Ovary (tissue), 3 donors: ENCODE measurements at regions not wholly inside any gene's neighbourhood (a gene's known extent, or its start where the extent isn't known, plus 50 kb on each side); places are given as distances from the start of the nearest gene placed in this dataset.

ENCODE experiments used
- EP300 ChIP-seq: sonication (generic); formaldehyde crosslinking; IDR thresholded peaks from one replicate; pipeline ENCODE4 v1.6.1; 2017; ENCODE audit warnings: antibody characterized with exemption
- POLR2A ChIP-seq: fragments of 450-650 bp; IDR thresholded peaks from one replicate; pipeline ENCODE4 v1.6.1; 2017; ENCODE audit warnings: antibody characterized with exemption, mild to moderate bottlenecking, moderate library complexity
- TF ChIP-seq, protein P1 (sequence below), 3 donors: fragments of 450-650 bp in 2 of 3; fragments of 200-600 bp in 1 of 3; IDR thresholded peaks; one replicate each; pipeline versions ENCODE4 v1.5.1 to v1.8.0; 2016 to 2022; ENCODE audit warnings: antibody characterized with exemption in 3 of 3, mild to moderate bottlenecking in 1 of 3
- donor health status: DM: no; HTN: no; CAD: no.

DNA sequence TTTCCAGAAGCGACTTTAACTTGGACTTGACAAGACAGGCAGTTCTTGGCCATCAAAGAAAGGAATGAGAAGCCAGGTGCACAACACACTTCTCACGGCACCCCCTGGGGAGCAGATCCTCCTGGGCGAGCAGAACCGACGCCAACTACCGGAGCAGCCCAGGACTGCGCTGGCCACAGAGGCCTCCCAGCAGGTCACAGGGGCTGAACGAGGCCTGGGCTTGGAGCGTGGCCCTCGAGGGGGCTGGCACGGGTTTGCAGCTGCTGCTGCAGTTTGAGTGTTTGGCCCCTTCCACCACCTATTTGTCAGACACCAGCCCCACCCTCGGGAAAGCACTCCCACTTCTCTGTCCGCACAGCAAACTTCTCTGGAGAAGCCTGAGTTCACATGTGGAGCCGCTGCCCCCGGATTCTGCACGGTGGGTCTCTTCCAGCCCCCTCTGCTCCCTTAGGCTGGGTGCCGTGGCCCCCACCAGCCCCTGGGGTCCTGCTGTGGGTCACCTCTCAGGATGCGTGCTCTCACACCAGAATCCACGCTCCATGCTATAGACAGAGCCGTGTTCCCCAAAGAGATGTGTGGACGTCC is 306.7 kb upstream of the SALL3 start:
- TF ChIP-seq, protein P1, sequence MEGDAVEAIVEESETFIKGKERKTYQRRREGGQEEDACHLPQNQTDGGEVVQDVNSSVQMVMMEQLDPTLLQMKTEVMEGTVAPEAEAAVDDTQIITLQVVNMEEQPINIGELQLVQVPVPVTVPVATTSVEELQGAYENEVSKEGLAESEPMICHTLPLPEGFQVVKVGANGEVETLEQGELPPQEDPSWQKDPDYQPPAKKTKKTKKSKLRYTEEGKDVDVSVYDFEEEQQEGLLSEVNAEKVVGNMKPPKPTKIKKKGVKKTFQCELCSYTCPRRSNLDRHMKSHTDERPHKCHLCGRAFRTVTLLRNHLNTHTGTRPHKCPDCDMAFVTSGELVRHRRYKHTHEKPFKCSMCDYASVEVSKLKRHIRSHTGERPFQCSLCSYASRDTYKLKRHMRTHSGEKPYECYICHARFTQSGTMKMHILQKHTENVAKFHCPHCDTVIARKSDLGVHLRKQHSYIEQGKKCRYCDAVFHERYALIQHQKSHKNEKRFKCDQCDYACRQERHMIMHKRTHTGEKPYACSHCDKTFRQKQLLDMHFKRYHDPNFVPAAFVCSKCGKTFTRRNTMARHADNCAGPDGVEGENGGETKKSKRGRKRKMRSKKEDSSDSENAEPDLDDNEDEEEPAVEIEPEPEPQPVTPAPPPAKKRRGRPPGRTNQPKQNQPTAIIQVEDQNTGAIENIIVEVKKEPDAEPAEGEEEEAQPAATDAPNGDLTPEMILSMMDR (IDR thresholded peaks at IDR 0.05) = no peak
- TF ChIP-seq POLR2A (no peak), EP300 (no peak)
